CD4-positive, alpha-beta T cell treated with Interleukin-4 for 1 hour (primary cell): ENCODE measurements at regions not wholly inside any gene's neighbourhood (a gene's known extent, or its start where the extent isn't known, plus 50 kb on each side); places are given as distances from the start of the nearest gene placed in this dataset.
"Not testable (repeated sequence)": the region's sequence is repeated elsewhere in the genome, so short reads cannot be mapped to it uniquely, and the experiment has no call there.

Experiments used
- DNase-seq, 2 donors: peaks; one replicate each; pipeline ENCODE4 v3.0.0-alpha.2; 2020 to 2022

DNA sequence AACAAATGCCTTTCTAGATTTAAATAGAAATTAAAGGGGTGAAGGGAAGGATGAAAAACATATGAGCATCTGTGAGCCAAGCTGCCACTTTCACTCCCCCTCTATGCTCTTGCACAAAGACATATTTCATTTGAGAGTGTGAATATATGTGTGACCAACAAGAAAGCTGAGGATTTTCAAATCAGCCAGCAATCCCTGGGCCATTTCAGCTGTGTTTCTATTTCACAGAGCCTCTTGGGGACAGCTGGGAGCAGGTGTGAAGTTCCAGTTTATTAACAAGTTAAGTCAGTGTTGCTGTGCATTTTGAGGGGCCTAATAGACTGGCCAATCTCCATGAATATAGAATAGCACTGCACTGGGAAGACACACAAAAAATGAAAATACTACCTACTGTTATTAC is 248.7 kb upstream of the RGMB start:
- DNase-seq: no peak

DNA sequence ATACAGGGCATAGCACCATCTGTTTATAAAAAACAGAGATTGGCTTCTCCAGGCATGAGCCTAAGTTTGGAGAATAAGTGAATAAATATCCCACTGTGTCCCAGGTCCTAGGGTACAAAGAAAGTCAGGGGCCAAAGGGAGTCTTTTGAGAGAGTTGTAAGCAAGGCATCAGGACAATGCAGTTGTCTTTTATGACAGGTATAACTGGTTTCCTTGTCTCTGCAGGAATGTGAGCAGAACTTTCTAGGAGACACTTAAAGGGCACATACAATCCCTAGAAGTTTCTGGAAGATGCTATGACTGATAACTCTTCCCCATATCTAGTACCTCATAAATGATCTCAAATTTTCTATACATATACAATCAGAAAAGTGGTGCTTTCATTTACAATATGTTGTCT is 245.6 kb upstream of the RGMB start:
- DNase-seq: no peak

DNA sequence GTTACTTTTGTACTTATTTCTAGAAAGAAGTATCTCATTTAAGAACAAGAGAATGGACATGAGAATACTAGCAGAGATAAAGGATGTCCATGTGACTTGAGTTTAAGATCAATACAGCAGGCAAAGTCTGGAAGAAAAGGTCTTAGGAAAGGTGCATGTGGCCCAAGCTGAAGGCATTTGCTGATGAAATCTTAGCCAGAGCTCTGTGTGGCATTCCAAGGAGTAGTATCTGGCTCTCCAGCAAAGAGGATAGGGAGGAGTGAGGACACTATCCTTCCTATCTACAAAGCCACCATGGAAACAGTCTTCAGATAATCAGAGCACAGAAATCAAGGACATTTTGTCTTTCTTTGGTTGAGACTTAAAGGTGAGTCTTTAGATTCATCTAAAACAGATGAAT is 244.1 kb upstream of the RGMB start:
- DNase-seq: no peak

DNA sequence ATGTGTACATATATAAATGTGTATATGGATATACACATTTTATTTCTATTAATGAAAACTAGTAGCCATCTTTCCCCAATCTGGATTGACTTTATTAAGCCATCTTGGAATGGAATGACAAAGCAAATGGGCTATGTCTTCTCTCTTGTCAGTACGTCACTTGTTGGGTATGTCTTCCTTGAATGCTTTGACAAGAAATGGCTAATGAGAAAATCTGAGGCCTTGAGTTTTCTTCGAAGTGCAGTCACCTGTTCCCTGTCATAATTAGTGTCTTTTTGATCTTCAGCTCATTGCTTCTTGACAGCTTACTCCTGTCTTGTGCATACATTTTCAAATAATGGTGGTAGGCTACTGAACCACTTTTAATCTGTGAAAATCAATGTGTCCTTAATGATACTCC is 243.2 kb upstream of the RGMB start:
- no peak for DNase-seq

DNA sequence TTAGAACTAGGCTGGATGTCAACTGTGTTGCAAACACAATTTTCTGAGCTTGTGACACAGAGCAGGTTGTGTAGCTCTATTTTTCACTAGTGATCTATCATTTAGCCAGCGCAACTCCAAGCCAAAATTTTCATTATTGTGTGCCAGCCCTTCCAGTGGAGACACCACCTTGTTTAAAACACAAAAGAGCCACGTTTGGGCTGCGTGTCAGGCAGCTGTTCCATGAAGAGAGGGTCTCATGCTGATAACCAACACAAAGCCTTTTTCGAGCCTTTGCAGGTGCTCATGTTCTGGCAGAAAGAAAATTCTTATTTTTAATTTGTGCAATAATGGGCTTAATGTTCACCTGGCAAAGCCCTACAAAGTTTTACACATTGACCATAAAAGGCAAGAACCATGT is 237.6 kb upstream of the RGMB start:
- DNase-seq: no peak

DNA sequence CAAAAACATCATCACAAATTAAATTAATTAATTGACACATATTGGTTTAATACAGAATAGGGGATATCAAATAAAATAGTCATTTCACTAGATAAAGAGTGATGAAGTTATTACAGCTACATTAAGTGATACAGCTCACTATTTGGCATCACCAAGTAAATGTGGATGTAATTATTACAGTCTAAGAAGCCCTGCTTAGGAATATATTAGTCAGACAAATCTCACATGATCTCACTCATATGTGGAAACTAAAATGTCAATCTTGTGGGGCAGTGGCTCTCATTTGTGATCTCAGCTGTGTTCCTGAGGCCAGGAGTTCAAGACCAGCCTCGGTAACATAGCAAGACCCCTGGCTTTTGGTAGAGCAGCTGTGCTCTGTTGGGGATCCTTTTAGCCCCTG is 233.4 kb upstream of the RGMB start:
- DNase-seq: no peak

DNA sequence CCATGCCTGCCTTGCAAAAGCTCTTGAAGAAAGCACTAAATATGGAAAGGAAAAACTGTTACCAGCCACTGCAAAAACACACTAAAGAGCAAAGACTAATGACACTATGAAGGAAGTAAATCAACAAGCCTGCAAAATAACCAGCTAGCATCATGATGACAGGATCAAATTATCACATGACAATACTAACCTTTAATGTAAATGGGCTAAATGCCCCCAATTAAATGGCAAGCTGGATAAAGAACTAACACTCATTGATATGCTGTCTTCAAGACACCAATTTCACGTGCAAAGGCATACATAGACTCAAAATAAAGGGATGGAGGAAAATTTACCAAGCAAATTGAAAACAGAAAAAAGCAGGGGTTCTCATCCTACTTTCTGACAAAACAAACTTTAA is 231.8 kb upstream of the RGMB start:
- no peak for DNase-seq

DNA sequence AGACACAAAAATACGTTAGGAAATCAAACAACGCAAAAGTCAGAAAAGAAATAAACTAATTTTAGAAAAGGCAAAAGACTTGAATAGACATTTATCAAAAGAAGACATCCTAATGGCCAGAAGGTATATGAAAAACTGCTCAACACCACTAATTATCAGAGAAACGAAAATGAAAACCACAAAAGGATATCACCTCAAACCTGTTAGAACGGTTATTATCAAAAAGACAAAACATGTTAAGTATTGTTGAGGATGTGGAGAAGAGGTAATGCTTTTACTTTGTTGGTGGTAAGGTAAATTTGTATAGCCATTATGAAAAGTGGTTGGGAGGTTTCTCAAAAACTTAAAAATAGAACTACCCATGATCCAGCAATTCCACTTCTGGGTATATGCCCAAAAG is 230.0 kb upstream of the RGMB start:
- no peak for DNase-seq

DNA sequence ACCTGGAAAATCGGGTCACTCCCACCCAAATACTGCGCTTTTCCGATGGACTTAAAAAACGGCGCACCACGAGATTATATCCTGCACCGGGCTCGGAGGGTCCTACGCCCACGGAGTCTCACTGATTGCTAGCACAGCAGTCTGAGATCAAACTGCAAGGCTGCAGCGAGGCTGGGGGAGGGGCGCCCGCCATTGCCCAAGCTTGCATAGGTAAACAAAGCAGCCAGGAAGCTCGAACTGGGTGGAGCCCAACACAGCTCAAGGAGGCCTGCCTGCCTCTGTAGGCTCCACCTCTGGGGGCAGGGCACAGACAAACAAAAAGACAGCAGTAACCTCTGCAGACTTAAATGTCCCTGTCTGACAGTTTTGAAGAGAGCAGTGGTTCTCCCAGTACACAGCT is 226.5 kb upstream of the RGMB start:
- not testable (repeated sequence) for DNase-seq

DNA sequence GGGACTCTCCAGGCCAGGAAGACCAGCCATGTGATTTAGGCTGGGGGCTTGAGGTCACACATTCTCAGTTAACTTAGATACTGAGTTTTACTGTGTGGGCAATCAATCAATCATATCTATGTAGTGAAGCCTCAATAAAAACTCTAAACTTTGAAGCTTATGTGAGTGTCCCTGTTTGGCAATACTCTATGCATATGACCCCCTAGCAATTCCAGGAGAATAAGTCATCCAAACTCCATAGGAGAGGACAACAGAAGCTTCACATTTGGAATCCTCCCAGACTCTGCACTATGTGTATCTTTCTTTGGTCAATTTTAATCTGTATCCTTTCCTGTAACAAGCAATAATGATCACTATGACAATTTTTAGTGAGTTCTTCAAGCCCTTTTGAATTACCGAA is 216.8 kb upstream of the RGMB start:
- no peak for DNase-seq

DNA sequence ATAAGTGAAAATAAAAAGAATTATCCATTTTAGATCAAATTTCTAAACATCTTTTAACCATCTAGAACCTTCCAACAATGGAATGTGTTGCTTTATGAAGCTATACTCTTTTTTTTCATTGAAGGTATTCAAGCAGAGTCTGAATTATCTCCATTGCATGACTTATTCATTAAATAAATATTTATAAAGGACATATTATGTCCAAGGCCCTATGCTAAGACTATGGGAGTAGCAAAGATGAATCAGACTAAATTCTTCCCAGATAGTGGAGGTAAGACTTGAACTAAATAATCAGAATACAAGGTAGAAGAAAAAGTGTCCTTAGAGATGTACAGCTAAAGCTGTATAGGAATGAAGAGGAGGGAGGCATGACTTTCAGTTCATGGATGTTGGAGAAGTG is 215.5 kb upstream of the RGMB start:
- no peak for DNase-seq

DNA sequence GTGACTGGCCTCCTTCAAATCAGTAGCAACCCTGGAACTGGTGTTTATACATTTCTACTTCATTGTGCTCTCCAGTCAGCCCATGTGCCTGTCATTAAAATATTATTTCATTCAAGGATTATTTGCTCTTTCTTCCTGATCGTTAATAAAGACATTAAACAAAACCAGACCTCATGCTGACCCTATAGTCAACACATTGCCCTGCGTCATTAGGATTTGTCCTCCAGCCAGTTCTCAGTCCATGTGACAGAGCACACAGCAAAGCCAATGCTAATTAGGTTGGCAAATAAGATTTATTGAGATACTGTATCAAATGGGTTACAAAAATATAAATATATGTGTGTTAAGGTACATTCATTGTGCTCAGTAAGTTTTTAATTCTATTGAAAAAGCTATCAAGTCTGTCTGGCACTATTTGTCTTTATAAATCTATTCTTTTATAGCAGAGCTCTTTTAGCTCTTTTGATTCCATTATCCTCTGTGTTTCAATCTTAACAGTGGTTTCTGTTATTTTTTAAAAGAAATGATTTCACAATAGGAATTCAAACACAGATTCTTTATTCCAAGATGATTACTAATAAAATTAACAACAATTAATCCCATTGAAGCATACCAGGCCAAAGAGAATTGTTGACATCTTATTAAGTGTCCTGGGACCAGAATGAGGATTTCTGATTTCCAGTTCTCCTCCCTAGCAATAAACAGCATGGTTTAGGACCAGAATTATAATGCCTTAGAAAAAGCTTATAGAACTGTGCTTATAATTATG is 209.4 kb upstream of the RGMB start:
- DNase-seq: no peak

DNA sequence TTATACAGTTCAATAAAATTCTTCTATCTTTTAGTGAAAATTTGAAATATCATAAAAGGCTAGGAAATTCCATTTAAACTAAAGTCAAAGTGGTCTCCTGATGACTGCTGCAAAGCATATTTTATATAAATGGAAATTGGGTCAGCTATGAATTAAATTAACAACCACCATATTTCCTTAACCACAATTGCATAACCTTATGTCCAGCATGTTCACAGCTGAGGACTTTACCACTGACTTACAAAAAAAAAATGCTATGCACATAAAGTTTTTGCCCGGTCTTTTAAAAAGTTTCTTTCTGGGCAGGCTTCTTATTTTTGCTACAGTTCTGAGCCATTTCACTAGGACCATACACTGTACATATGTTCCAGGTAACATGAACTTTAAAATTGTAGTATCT is 208.6 kb upstream of the RGMB start:
- DNase-seq: no peak

DNA sequence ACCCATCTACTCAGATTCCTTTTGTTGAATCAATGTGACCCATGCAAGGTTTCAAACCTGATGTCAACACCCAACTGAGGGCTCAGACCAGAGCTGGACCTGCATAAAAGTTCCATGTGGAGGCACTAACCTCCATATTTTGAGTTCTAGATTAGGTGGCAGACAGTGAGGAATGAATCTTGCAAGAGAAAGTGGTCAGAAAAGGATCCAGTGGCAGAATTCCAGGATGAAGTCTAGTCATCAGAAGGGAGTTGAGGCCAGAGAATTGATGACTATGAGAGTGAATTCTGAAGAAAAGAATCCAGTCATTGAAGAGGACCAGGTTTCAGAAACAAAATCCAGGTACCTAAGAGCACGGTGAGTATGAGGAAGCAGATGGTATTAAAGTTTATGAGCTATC is 205.1 kb upstream of the RGMB start:
- DNase-seq: no peak

DNA sequence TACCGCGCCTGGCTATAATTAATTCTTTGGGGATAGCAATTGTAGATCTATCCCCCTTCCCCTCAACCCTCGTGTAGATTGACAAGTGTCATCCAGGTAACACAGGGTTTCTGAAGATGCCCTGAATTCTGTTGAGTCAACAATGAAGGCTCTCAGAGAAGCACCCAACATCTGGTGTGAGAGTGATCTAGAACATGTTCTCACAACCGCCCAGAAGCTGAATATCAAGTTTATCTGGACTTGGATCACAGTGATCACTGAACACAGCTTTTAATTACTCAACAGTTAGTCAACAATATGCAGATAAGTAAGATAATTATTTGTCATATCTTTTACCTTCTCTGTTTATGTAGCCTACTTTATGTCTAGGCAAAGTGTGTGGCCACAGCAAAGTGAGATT is 204.2 kb upstream of the RGMB start:
- no peak for DNase-seq

DNA sequence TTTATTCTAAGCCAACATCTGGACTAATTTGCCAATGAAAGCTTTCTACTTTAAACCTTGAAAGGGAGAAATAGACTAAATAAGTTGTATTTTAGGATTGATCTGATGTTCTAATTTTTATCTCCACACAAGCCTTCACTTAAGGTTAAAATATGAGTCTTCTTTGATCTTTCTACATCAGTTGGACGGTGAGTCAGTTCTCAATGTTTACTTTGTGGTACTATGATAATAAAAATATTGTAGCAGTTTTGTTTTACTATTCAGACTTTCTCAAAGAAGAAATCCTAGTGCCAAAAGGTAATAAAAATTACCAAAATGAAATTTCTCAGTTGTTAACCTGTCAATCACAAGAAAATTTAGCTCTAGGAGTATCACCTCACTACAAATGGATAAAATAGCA is 203.5 kb upstream of the RGMB start:
- DNase-seq: no peak

DNA sequence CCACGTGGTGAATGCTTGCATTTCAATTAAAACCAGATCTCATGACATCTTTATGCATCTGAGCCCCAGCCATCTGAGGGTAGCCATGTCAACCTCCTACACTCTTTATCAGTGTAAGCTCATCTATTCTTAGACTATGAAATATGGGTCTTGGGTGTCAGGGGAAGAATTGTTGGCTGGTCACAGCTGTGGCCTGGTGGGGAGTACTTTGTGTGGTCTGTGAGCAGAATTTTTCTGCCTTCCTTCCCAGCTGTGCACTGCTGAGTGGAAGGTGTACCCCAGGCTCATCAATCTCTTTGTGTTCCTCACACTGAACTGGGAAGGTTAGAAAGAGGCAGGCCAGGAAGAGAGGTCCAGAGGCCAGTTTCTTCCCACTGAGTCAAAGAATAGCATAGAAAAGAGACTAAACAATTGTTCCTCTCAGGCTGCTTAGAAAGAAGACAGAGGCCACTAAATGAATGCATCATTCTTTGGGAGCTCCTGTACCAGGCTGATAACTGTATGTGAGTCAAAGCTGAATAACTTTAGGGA is 202.7 kb upstream of the RGMB start:
- DNase-seq: no peak

DNA sequence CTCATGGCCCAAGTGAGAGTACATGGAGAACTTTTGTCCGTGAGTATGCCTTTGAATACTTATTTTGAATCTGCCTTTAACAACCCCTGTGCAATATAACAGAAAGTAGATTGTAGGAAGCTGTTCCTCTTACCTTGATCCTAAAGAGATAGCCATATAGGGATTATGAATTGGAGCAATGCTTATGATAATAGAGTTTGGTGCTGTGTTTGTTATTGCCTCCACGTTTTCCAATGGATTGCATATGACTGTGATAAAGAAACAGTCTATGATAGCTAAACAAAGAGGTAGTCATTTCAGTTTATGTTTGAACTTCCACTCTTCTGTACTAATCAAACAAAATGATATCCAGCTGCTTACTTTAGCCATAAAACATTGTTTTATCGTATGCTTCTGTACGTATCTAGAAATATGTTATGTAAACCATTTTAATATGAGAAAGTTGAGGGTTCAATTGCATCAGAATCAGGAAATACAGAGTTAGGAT is 199.6 kb upstream of the RGMB start:
- no peak for DNase-seq

DNA sequence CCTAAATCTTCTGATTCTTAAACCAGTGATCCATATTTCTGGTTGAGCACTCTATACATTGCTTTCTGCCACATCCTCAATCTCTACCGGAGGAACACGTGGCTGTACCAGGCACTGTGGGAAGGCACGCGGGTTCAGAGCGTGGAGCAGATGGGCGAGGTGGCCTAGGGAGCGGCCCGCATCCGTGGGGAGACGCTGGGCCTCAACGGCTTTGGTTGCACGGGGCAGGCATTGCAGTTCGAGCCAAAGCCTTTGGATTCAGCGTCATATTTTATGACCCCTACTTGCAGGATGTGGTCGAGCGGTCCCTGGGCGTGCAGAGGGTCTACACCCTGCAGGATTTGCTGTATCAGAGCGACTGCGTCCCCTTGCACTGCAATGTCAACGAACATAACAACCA is 197.2 kb upstream of the RGMB start:
- no peak for DNase-seq

DNA sequence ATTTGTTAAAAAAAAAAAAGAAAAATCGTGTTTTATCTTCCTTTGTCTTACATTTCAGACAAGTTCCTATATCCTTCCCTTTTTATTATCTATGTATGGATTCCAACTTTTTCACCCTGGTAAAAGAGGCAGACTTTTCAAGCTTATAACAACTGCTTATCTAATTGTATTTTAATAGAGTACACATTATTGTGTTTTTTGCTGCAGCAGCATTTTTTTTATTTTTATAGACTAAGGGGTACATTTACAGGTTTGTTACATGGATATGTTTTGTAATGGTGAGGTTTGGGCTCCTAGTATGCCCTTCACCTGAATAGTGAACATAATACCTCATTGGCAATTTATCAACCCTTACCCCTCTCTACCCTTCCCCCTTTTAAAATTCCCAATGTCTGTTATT is 195.0 kb upstream of the RGMB start:
- DNase-seq: no peak

DNA sequence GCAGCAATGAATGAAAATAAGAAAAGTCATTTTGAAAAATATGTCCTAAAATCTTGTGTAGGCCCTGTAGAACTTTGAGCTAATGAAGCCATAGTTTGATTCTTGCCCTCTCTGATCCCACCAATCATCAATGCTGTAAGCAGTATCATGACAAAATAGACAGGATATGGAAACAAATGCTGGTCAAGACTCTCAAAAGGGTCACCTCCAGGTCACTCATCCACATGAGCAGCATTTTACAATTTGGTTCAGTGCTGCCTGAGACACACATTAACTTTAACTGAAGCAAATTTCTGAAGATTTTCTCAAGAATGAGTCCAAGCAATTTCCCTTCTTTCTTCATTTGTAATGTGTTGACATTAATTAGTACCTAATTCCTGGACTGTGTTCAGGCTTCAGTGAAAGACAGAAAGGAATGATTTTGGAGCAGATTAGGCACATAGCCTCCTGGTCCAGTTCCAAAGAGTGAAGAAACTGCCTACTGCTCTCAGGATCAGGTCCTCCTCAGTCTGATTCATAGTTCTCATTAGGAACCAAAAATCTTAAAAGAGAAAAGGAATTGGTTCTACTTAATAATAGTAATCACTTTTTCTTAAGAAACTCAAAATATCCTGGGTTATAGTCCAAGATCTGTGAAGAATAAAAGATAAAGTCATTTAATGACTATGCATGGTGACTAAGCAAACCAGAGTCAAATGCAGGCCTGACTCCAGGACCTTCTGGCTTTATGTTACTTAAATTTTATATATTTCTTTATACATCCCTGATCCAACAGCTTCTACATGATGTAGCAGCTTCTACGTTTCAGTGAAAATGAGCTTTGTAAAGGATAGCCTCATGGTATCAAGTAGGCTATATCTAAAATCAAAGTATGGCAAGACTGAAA is 192.1 kb upstream of the RGMB start:
- no peak for DNase-seq

DNA sequence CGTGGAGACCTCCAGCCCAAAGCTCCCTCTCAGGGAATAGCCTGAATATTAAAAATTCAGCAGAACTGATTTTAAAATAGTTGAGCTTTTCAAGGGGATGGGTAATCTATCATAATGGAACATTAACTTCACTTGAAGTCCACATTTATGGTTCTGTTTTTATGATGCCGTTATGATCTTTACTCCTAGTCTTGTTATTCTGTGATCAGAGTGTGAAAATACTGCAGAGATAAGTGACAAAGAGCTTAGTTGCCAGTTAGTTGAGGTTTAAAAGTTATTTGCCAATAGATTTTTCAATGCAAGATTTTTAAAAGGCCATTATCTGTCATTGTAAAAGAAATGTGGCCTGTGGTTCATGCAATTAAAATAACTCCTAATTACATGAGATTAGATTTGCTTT is 189.9 kb upstream of the RGMB start:
- DNase-seq: no peak

DNA sequence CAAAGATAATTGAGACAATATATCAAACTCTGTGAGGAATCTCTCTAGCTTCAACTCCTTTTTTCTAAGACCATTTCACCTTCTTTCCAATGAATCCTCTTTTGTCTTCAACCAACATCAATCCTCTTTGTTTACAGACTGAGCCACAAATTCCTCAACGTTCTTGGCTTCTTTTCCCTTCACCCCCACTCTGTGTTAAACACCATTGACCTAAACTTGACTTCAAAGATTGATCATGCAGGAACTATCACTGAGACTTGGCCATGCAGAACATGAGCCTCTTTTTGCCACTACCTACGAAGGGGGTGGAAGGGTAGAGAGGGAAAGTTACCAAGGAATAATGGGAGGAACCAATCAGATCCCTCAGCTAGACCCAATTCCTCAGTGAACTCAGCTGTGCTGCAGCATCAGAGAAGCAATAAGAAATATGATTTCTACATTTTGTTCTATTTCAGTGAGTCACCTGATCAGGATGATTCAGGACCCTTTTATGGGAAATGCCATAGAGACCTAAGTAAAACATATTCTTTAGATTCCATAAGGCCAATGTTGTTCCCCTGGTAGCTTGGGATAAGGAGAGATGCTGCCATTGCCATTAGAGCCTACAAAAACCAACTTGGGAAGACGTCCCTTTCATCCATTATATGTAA is 187.7 kb upstream of the RGMB start:
- no peak for DNase-seq

DNA sequence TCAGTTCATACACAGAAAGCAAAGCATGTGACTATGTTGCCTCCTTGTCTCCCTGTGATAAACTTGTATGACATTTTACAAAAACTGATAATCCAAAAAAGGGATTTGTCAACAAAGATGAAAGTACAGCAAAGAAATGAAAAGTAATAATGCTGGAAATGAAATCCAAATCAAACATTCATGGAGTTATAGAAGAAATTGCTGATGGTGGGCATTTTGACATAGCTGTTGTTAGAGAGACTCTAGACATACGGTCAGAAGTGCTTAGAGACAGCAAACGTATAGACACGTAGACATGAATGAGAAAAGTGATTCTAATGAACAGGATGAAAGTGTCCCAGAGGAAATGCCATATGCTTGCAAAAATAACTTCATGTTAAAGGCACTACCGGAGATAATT is 186.9 kb upstream of the RGMB start:
- no peak for DNase-seq
